ENCODE measurements at regions not wholly inside any gene's neighbourhood (a gene's known extent, or its start where the extent isn't known, plus 50 kb on each side); places are given as distances from the start of the nearest gene placed in this dataset.

GRCh38 chr1:201605385-201606010 lies 66.6 kb downstream of the NAV1 start:
- Mint-ChIP-seq H3K27ac (ENCODE audit: unreplicated experiment) (no peak overlapping the region), H3K27me3 (ENCODE audit: unreplicated experiment) (peaks cover 3% of the 10 kb centered on the region), H3K9me3 (ENCODE audit: unreplicated experiment) (no peaks in the 10 kb centered on the region), H3K4me3 (ENCODE audit: unreplicated experiment) (peak overlapping the region; percentile 59), H3K36me3 (ENCODE audit: unreplicated experiment) (no peaks in the 10 kb centered on the region), H3K4me1 (ENCODE audit: low read depth, unreplicated experiment) (peaks cover 20% of the 10 kb centered on the region)
- TF ChIP-seq CTCF (IDR thresholded peaks at IDR 0.05; ENCODE audit: partially characterized antibody, unreplicated experiment) = no peak
- DNase-seq = no peak

DNA sequence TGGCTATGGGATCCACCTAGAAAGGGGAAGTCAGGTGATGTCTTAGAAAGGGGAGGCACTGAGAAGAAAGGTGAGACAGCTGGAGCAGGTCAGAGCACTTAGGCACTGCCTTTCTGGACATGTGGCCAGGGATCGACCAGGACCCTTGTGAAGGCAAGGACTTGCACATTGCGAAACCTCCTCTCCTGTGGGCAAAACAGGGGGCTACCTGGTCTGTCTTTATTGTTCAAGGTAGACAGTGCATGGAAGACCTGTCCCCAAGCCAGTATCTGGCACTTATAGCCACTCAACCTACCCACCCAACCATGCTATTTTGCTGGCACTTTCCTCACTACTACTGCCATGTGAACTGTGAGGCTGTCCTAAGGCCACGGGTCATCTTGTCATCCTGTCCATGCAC lies 67.2 kb downstream of the NAV1 start:
- Mint-ChIP-seq H3K27ac (ENCODE audit: unreplicated experiment) (peak overlapping the region; percentile 1), H3K27me3 (ENCODE audit: unreplicated experiment) (peaks cover 3% of the 10 kb centered on the region), H3K9me3 (ENCODE audit: unreplicated experiment) (no peaks in the 10 kb centered on the region), H3K36me3 (ENCODE audit: unreplicated experiment) (no peaks in the 10 kb centered on the region), H3K4me1 (ENCODE audit: low read depth, unreplicated experiment) (peaks cover 20% of the 10 kb centered on the region), H3K4me3 (ENCODE audit: unreplicated experiment) (no peak overlapping the region)
- TF ChIP-seq CTCF (IDR thresholded peaks at IDR 0.05; ENCODE audit: partially characterized antibody, unreplicated experiment) = no peak
- no peak for DNase-seq

DNA sequence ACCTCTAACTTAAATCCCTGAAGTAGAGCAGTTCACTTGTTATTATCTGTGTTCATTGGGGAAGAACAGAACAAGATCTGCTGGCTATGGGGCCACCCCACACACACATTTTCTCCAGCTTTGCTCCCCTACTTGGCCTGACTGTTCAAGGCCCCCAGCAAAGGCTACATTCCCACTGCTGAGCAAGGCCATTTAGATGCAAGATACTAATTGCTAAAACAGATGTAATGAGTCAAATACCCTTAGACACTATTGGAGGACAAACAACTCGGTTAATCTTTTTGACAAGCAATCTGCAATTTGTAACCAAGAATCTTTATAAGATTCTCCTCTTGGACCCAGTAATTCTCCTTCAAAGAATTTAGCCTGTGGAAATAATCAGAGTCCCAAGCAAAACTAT lies 67.7 kb downstream of the NAV1 start:
- H3K4me1 Mint-ChIP-seq (ENCODE audit: low read depth, unreplicated experiment) = peaks cover 20% of the 10 kb centered on the region
- H3K36me3 Mint-ChIP-seq (ENCODE audit: unreplicated experiment) = no peaks in the 10 kb centered on the region

DNA sequence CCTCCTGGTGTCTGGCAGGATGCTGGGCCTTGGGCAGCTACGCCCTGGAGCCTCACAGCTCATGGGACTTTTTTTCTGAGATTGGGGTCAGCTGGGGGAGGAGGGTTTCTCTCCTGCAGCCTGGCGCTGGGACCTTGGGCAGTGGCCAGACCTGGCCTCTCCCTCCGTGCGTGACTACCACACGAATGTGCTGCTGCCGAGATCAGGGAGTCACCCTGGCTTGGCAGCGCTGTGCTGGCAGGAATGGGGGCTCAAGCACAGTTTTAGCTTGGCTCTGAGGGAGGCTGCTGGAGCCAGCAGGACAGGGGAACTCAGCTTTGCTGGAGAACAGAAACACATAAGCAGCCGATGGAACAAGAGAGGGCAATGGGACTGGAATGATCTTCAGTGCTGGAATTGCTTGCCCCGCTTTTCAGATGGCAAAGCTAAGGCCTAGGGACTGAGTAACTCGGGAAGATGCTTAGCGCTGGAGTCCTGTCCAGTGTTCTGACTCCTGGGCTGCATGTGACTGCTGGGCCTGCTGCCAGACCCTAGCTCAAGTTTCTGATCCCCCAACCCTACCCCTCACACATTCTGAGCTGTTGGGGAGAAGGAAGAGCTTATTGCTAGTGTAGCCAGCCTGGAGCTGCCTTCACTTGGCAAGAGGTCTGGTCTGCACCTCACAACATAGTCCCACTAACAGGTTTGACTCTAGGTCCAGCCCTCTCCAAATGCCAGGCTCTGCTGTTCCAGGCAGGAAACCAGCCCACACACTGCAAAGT lies 69.9 kb downstream of the NAV1 start:
- peaks cover 3% of the 10 kb centered on the region for H3K27me3 Mint-ChIP-seq (ENCODE audit: unreplicated experiment)
- no peaks in the 10 kb centered on the region for H3K36me3 Mint-ChIP-seq (ENCODE audit: unreplicated experiment)
- peaks cover 20% of the 10 kb centered on the region for H3K4me1 Mint-ChIP-seq (ENCODE audit: low read depth, unreplicated experiment)
- no peak for DNase-seq
- no peak overlapping the region for H3K27ac Mint-ChIP-seq (ENCODE audit: unreplicated experiment)
- no peaks in the 10 kb centered on the region for H3K9me3 Mint-ChIP-seq (ENCODE audit: unreplicated experiment)
- H3K4me3 Mint-ChIP-seq (ENCODE audit: unreplicated experiment) = no peak overlapping the region
- TF ChIP-seq CTCF (IDR thresholded peaks at IDR 0.05; ENCODE audit: partially characterized antibody, unreplicated experiment) = no peak

More for the DNA sequence above, 67.7 kb downstream of the NAV1 start:
- peaks cover 3% of the 10 kb centered on the region for H3K27me3 Mint-ChIP-seq (ENCODE audit: unreplicated experiment)
- H3K4me3 Mint-ChIP-seq (ENCODE audit: unreplicated experiment) = no peak overlapping the region
- TF ChIP-seq CTCF (IDR thresholded peaks at IDR 0.05; ENCODE audit: partially characterized antibody, unreplicated experiment) = no peak
- DNase-seq = no peak
- H3K9me3 Mint-ChIP-seq (ENCODE audit: unreplicated experiment) = no peaks in the 10 kb centered on the region
- peak overlapping the region; percentile 1 for H3K27ac Mint-ChIP-seq (ENCODE audit: unreplicated experiment)

DNA sequence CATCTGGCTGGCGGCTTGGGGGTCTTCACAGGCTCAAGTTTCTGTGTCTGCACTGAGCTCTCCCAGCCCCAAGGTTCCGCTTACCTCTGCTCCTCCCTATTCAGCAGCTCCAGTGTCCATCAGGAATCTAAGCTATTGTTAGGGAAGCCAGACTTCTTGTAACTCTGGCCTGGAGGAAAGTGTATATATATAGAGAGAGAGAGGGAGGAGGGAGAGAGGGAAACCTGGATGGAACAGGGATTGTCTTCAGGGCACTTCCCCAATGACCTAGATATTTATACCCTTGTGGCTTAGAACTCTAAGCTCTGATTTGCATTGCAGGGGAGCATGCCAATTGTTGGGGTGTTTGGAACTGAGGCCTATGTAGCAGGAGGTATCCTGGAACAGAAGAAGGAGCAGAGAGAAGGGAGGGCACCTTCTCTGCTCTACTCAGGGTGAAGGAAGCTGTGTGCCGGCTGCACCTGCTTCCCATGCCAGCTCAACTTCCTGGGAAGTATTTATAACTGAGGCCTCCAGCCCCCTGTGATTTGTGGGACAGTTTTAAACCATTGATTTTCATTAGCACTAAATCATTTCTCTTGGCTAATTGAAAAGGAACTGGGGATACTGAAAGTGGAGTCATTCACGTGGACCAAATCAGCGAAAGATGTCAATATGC lies 70.9 kb downstream of the NAV1 start:
- H3K4me3 Mint-ChIP-seq (ENCODE audit: unreplicated experiment) = no peak overlapping the region
- no peak overlapping the region for H3K27ac Mint-ChIP-seq (ENCODE audit: unreplicated experiment)
- peaks cover 3% of the 10 kb centered on the region for H3K27me3 Mint-ChIP-seq (ENCODE audit: unreplicated experiment)
- peaks cover 20% of the 10 kb centered on the region for H3K4me1 Mint-ChIP-seq (ENCODE audit: low read depth, unreplicated experiment)
- peaks cover 3% of the 10 kb centered on the region for H3K9me3 Mint-ChIP-seq (ENCODE audit: unreplicated experiment)
- no peak for TF ChIP-seq CTCF (IDR thresholded peaks at IDR 0.05; ENCODE audit: partially characterized antibody, unreplicated experiment)
- no peak for DNase-seq
- H3K36me3 Mint-ChIP-seq (ENCODE audit: unreplicated experiment) = no peaks in the 10 kb centered on the region
